ENCODE measurements at regions not wholly inside any gene's neighbourhood (a gene's known extent, or its start where the extent isn't known, plus 50 kb on each side); places are given as distances from the start of the nearest gene placed in this dataset.

DNA sequence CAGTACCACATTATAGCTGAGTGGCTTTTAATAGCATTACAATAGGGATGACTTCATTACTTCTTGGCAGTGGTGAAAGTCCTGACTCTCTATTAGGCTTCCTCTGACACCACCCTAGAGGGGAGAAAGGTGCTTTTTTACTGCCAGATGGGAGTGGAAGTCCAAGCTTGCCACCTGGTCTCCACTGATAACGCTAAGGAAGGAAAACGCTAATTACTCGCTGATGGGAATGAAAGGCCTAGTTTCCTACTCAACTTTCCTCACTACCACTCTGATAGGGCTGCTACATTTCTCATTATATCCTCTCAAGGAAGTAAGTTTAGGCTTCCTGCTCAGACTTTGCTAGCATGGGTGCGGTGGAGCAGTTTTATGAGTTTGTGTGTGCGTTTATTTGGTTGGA is 62.3 kb upstream of the PAGE3 start:
- peak; percentile 49 to 73 for ATAC-seq
- Histone ChIP-seq H3K4me3 (no peak overlapping the region), H3K27ac (peak overlapping the region in 2 of 4 donors; percentile 50 to 62), H3K4me1 (no peaks in the 10 kb centered on the region), H3K36me3 (no peaks in the 10 kb centered on the region), H3K9me3 (no peaks in the 10 kb centered on the region), H3K27me3 (peaks cover 0 to 3% (median 0%) of the 10 kb centered on the region in 3 donors)
- intact Hi-C loops (cut with DNase I; ENCODE audit: low total_unique reads): no loop called here
- in situ Hi-C loops (cut with MboI; ENCODE audit: low sequenced_read_pairs in 4 of 4): loop anchor here in 1 of 4 donors (25.0 kb wide), 1 partner anchor 215 kb away; no protein-coding TSS in a partner anchor
- TF ChIP-seq, protein P1, sequence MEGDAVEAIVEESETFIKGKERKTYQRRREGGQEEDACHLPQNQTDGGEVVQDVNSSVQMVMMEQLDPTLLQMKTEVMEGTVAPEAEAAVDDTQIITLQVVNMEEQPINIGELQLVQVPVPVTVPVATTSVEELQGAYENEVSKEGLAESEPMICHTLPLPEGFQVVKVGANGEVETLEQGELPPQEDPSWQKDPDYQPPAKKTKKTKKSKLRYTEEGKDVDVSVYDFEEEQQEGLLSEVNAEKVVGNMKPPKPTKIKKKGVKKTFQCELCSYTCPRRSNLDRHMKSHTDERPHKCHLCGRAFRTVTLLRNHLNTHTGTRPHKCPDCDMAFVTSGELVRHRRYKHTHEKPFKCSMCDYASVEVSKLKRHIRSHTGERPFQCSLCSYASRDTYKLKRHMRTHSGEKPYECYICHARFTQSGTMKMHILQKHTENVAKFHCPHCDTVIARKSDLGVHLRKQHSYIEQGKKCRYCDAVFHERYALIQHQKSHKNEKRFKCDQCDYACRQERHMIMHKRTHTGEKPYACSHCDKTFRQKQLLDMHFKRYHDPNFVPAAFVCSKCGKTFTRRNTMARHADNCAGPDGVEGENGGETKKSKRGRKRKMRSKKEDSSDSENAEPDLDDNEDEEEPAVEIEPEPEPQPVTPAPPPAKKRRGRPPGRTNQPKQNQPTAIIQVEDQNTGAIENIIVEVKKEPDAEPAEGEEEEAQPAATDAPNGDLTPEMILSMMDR (IDR thresholded peaks at IDR 0.05 in 4 of 5, conservative IDR thresholded peaks at IDR 0.05 in 1 of 5): no peak
- no peak for TF ChIP-seq POLR2A (IDR thresholded peaks at IDR 0.05)
- no peak for DNase-seq

DNA sequence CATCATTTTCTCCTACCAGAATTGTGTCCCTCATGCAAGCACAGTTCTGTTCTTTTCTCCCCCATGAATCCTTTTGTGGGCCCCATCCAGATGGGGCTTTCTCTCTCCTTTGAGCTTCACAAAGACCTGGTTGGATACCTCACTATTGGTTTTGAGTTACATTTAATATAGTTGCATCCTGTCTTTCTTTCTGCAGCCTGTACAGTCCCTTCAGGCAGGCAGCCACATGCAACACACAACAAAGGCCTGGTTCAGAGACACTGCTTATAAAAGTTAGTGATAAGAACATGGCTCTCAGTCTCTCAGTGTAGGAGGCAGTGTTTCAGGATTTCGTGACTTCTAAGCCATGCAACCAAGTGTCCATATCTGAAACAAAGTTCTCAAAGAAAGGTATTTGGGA is 70.6 kb upstream of the PAGE3 start:
- ATAC-seq (no peak), DNase-seq (no peak)
- H3K9me3 ChIP-seq: no peaks in the 10 kb centered on the region
- intact Hi-C loops (cut with DNase I; ENCODE audit: low total_unique reads): no loop called here
- no peak overlapping the region for H3K4me3 ChIP-seq
- H3K27ac ChIP-seq: no peak overlapping the region
- no peaks in the 10 kb centered on the region for H3K36me3 ChIP-seq
- no peaks in the 10 kb centered on the region for H3K27me3 ChIP-seq
- H3K4me1 ChIP-seq: no peaks in the 10 kb centered on the region
- in situ Hi-C loops (cut with MboI; ENCODE audit: low sequenced_read_pairs in 4 of 4): loop anchor here in 1 of 4 donors (25.0 kb wide), 1 partner anchor 223 kb away; no protein-coding TSS in a partner anchor
- TF ChIP-seq, protein P1 (IDR thresholded peaks at IDR 0.05 in 4 of 5, conservative IDR thresholded peaks at IDR 0.05 in 1 of 5): no peak
- no peak for TF ChIP-seq POLR2A (IDR thresholded peaks at IDR 0.05)

DNA sequence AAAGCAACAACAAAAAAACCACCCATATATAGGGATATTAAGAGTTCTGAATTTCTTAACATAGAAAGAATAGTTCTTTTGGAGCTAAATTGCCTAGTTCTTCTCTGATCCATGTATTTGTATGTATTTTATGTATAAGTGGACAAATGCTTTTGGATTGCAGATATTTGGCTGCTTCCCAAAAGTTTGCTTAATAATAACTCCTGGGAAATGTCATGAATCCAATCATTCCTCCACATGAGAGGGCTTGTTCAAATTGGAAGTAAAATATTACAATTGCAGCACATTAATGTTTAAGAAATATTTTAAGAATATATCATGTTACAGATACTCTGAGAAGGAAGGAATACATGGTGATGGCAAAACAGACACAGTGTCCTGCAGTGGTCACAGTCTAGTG is 71.5 kb upstream of the PAGE3 start:
- intact Hi-C loops (cut with DNase I; ENCODE audit: low total_unique reads): no loop called here
- Histone ChIP-seq H3K4me1 (no peaks in the 10 kb centered on the region), H3K27me3 (no peaks in the 10 kb centered on the region), H3K36me3 (no peaks in the 10 kb centered on the region), H3K27ac (no peak overlapping the region), H3K9me3 (no peaks in the 10 kb centered on the region), H3K4me3 (no peak overlapping the region)
- no peak for DNase-seq
- TF ChIP-seq POLR2A (IDR thresholded peaks at IDR 0.05): no peak
- TF ChIP-seq, protein P1 (IDR thresholded peaks at IDR 0.05 in 4 of 5, conservative IDR thresholded peaks at IDR 0.05 in 1 of 5): no peak
- in situ Hi-C loops (cut with MboI; ENCODE audit: low sequenced_read_pairs in 4 of 4): loop anchor here in 1 of 4 donors (25.0 kb wide), 1 partner anchor 224 kb away; no protein-coding TSS in a partner anchor
- ATAC-seq: no peak

DNA sequence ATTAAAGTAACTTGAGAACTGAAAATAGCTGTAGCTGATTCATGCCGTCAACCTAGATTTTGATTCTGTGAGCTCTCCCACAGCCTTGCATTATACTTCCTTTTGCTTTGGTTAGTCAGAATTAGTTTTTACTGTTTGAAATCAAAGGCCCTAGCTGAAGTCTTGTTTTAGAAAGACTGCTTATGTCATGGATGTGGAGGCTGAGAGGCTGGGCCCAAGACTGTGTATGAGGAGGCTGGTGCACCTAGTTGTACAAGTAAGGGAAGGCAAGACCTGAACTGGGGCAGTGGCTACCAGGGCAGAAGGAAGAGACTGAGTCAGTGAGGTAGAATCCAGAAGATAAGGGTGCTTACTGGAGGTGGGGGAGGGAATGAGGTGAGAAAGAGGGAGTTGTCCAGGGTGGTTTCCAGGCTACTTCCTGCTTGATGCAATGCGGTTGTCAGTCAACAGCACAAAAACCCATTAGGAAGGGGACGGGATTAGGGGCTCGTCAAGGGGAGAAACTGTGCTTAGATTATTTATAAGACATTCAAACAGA is 76.2 kb upstream of the PAGE3 start:
- Histone ChIP-seq H3K36me3 (no peaks in the 10 kb centered on the region), H3K9me3 (no peaks in the 10 kb centered on the region), H3K4me3 (no peak overlapping the region), H3K27ac (no peak overlapping the region), H3K27me3 (no peaks in the 10 kb centered on the region), H3K4me1 (no peaks in the 10 kb centered on the region)
- intact Hi-C loops (cut with DNase I; ENCODE audit: low total_unique reads): no loop called here
- ATAC-seq: no peak
- in situ Hi-C loops (cut with MboI; ENCODE audit: low sequenced_read_pairs in 4 of 4): loop anchor here in 2 of 4 donors (10.0 to 25.0 kb wide), 2 partner anchors 206 to 229 kb away; no protein-coding TSS in a partner anchor
- TF ChIP-seq POLR2A (IDR thresholded peaks at IDR 0.05): no peak
- TF ChIP-seq, protein P1 (IDR thresholded peaks at IDR 0.05 in 4 of 5, conservative IDR thresholded peaks at IDR 0.05 in 1 of 5): no peak
- DNase-seq: no peak

Measured in gastrocnemius medialis (tissue), 4 donors.